HG03457 (cell line): ENCODE measurements at regions not wholly inside any gene's neighbourhood (a gene's known extent, or its start where the extent isn't known, plus 50 kb on each side); places are given as distances from the start of the nearest gene placed in this dataset.
"Not testable (repeated sequence)": the region's sequence is repeated elsewhere in the genome, so short reads cannot be mapped to it uniquely, and the experiment has no call there.

ENCODE experiments used
- ATAC-seq: cut with Tn5 transposase; IDR thresholded peaks from one replicate; pipeline ENCODE4 v1.9.1; 2021; ENCODE audit warnings: moderate number of reproducible peaks; ENCODE audit not compliant: unreplicated experiment

GRCh38 chr14:84074626-84075025, 1455.3 kb upstream of the FLRT2 start:
- no peak for ATAC-seq

DNA sequence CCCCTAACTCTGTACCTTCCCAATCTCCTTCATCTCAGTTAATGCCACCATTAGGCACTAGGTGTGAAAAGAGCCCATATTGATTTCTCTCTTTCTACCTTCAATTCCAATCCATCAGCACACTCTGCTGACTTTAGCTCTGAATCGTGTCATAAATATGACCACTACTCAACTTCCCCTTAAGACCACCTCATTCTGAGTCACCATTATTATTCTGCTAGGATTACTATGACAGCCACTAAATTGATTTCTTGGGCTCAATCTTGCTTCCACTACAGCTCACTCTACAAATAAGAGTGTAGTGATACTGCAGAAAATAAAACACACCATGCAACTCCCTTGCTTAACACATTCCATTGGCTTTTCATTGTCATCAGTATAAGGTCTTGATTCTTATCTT, 1449.0 kb upstream of the FLRT2 start:
- no peak for ATAC-seq

DNA sequence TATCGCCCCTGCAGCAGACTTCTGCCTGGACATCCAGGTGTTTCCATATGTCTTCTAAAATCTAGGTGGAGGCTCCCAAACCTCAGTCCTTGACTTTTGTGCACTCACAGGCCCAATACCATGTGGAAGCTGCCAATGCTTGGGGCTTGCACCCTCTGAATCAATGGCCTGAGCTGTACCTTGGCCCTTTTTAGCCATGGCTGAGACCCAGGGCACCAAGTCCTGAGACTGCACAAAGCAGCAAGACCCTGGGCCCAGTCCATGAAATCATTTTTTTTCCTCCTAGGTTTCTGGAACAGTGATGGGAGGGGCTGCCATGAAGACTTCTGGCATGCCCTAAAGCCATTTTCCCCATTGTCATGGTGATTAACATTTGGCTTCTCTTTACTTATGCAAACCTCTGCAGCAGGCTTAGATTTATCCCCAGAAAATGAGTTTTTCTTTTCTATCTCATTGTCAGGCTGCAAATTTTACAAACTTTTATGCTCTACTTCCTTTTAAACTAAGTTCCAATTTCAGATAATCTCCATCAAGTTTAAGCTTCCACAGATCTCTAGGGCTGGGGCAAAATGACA, 1445.8 kb upstream of the FLRT2 start:
- ATAC-seq, result no peak

DNA sequence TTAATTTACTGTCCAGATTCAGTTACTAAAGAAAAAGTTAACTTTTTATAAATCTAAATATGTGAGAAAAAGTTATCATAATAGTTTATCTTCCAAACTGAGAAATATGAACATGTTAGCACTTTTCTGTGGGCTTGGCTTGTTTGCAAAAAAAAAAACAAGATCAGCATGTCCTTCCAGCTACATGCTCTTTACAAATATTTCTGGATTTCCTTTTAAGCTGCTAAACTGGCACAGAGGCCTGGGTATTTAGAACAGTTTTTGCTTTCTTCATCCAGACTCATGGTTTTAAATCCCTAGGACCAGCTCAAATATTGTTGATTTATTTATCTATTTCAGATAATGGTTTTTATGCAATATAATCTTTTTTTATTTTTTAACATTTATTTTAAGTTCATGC, 1444.5 kb upstream of the FLRT2 start:
- ATAC-seq, result no peak

DNA sequence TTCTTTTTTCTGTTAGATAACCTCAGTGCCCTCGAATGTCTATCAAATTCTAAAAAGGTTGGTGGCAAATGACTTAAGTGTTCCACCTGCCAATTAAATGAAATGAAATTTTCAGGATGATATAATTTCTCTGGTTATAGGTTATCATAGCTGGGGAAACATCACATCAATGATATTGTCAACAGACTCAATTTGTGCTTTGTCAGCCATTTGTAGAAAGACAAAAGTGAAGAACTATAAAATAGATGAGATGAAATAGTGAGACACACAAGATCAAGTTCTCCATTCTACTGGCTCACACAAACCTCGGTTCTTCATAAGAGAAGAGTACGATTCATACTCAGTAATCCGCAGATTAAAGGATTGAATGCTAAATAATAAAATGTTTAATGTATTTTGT, 1443.2 kb upstream of the FLRT2 start:
- no peak for ATAC-seq

- no peak for ATAC-seq
Observed at GRCh38 chr14:84087986-84088531, 1441.9 kb upstream of the FLRT2 start.

GRCh38 chr14:84090837-84091236, 1439.1 kb upstream of the FLRT2 start:
- ATAC-seq, result no peak

GRCh38 chr14:84095681-84096080, 1434.3 kb upstream of the FLRT2 start:
- no peak for ATAC-seq

GRCh38 chr14:84098261-84098660, 1431.7 kb upstream of the FLRT2 start:
- no peak for ATAC-seq

DNA sequence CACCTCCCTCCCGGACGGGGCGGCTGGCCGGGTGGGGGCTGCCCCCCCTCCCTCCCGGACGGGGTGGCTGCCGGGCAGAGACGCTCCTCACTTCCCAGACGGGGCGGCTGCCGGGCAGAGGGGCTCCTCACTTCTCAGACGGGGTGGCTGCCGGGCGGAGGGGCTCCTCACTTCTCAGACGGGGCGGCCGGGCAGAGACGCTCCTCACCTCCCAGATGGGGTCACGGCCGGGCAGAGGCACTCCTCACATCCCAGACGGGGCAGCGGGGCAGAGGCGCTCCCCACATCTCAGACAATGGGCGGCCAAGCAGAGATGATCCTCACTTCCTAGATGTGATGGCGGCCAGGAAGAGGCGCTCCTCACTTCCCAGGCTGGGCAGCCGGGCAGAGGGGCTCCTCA, 1430.4 kb upstream of the FLRT2 start:
- ATAC-seq, result not testable (repeated sequence)

GRCh38 chr14:84107835-84108343, 1422.1 kb upstream of the FLRT2 start:
- ATAC-seq, result no peak

DNA sequence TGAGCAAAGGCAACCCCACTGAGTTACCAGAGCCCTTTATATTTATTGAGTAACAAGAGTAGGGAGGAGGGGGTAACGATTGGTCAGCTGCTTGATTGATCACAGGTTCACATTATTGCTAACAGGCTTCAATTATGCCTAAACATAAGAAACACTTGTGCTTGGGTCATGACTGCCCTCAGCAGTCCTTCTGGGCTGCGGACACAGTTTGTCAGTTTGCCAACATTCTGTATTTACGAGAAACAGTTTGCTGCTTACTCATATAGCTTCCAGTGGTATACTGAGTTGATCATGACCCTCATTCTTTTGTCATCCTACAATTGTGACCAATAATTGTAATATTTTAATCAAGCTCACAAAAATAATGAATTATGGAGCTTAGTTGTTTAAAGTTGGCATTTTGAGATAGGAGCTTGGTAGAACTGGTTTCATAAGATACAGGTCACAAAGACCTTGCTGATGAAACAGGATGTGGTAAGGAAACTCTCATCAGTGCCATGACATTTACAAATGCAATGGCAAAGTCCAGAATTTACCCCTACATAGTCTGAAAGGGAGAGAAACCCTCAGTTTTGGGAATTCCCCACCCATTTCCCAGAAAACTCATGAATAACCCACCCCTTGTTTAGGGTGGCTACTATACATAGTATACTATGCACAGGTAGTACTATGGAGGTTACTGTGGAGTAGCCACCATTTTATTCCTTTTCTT, 1421.0 kb upstream of the FLRT2 start:
- ATAC-seq, result no peak

DNA sequence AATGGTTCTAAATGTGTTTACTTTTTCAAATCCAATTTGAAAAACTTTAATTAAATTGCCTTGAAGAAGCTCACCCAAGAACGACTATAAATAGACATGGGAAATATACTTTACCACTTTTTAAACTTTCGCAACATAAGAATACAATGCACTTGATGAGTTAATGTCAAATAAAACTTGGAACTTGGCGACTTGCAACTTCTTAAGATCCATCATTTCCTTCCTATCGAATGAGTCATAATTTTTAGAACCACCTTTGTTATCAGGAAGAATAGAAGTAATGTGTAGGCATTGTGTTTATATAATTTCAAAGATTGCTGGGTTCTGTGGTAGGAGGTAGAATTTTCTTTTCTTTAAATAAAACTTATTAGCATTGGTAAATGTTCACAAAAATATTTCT, 1417.4 kb upstream of the FLRT2 start:
- no peak for ATAC-seq

GRCh38 chr14:84125676-84126075, 1404.3 kb upstream of the FLRT2 start:
- no peak for ATAC-seq

GRCh38 chr14:84127495-84127894, 1402.4 kb upstream of the FLRT2 start:
- no peak for ATAC-seq

DNA sequence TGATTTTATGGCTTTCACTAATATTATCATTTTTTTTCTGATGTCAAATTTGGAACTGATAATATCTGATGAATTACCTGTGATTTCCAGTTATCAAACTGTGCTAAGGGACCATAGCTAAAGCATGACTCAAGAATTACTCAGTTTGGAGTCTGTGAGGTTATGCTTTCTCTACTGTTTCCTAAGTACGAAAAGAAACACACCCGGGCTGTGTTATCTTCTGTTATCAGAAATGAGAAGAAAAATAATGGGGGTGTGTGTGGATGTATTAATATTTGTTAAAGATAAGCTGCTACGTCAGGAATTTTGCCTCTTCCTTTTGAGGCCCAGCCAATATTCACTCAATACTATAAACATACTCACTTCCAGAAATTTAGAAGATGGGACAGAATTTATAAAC, 1401.9 kb upstream of the FLRT2 start:
- no peak for ATAC-seq

DNA sequence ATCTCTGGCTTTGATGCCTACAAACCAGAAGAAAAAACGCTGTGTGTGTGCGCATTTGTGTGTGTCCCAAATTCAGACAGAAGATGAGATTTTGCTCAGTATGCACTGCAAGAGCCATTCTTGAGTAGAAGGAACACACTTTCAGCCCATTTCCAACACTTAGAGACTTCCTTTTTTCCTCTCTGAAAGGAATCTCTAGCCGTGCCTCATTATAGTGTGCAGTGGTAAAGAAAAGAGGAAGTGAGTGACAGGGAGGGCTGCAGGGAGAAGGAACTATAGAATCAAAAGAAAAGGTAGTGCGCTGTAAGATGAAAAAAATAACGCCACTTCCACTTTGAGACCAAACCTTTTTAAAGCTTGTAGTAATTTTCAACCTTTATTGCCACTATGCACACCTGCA, 1400.9 kb upstream of the FLRT2 start:
- no peak for ATAC-seq

DNA sequence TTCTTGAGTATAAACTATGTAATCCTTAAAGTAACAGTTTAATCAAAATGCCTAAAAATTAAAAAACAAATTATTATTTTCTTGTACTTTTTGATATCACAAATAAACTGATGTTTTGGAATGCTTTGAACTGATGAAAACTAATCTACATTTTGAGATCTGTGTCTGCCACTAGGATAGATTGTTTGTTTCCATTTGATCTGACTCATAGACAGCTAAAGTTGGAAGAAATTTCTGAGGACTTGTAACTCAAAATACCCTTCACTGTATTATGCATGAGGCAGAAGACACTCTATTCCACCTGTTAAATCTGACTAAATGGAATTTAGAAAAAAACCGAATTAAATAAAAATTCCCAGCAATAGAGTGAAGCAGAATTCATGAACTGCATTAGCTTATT, 1400.0 kb upstream of the FLRT2 start:
- ATAC-seq, result no peak

DNA sequence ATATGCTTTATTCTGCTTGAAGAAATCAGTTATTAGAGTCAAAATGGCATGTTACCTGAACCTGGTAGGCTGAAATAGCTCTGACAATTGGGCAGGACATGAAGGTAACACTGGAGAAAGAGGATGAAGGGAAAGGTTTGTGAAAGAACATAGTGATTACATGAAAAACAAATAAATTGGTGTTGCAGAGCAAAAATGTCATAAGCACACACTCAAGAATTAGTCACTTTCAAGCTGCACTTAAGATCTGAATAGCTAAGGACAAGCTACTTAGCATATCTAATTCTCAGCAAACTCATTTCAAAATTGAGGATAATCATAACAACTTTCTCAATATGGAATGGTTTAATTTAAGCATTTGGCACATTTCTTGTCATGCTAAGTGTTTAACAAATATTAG, 1398.0 kb upstream of the FLRT2 start:
- ATAC-seq, result no peak

DNA sequence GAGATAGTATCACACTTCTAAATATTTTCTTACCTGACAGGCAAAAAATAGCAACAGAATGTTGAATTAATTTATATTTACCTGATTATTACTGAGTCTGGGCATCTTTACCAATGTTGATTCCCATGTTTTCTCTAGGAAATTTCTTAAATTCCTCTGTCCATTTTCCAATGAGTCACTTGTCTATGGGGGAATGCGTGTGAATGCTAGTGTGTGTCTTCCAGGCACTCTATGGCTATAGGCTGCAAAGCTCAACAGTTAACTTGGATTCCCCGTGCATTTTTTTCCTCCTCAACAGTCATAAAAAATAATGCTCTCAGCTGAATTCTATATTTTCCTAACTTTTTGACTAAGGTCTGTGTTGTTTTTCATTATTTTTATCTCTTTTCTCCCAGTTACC, 1385.8 kb upstream of the FLRT2 start:
- no peak for ATAC-seq

GRCh38 chr14:84152452-84152851, 1377.5 kb upstream of the FLRT2 start:
- no peak for ATAC-seq

DNA sequence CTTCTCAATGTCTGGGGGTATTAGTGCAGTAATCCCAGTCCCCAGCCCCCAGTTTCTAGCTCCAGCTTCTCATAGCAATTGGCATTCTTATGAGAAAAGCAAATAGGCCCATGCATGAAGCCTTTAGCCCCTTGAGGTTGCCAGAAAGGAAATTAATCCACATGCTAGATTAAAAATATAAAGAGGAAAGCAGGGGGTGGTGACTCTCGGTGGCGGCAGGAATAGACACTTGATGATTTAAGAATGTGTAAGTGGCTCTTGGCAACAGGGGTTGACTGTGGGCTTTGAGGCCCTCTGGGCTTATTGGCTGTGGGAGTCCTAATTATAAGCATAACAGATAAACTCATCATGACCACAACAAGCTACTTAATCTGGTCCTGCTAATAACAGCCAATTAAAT, 1367.3 kb upstream of the FLRT2 start:
- ATAC-seq, result no peak

DNA sequence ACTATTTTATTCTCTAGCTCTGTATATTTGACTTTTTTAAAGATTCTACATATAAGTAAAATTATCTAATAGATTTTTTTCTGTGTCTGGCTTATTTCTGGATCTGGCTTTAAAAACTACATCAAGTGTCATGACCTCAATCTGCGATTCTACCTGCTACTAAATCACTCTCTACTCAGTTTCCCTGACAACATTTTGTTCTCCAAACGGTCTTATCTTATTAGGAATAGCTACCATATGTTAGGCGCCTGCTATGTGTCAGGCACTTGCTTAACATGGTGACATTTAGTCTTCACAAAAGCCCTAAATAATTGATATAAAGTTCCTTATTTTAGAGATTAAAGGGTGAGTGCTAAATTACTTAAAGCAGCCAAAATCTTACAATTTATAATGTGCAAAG, 1362.9 kb upstream of the FLRT2 start:
- ATAC-seq, result no peak
